Superior temporal gyrus (tissue), 1 donor: ENCODE measurements at regions not wholly inside any gene's neighbourhood (a gene's known extent, or its start where the extent isn't known, plus 50 kb on each side); places are given as distances from the start of the nearest gene placed in this dataset.

Source experiments
- DNase-seq: peaks from one replicate; pipeline ENCODE4 v3.0.0-alpha.2; 2016; ENCODE audit errors: extremely low spot score

DNA sequence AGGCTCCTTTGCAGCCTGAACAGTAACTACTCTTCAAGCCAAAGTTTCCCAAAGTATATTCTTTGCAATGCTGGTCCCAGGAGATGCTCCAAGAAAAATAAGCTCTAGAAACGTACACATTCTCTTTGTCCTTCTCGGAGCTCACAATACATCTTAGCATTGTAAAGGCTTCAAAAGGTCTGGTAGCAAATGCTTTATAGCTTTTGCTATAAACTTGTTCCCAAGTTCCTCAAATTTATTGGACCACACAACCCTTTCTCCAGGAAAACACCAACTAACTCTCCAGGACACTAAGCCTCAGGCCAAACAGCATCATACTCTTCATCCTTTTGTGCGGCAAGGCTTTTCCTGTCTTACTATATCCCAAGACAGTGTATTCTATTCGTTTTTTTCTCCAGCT lies 455.6 kb upstream of the PROK2 start:
- DNase-seq = no peak

DNA sequence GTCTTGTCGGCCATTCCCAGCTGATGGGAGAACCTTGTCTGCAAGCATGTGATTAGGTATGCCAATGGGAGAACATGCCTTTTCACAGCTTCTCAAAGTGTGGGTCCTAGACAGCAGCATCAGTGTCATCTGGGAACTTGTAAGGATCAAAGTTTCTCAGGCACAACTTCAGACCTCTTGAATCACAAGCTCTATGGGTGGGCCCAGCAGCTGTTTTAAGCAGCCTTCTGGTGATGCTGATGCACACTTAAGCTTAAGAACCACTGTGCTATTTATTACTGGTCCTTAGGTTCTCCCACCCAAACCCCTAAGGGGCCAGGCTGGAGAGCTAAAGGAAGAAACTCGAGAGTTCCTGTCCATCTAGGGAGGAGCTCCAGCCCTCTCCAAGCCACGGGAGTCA lies 453.9 kb upstream of the PROK2 start:
- no peak for DNase-seq

DNA sequence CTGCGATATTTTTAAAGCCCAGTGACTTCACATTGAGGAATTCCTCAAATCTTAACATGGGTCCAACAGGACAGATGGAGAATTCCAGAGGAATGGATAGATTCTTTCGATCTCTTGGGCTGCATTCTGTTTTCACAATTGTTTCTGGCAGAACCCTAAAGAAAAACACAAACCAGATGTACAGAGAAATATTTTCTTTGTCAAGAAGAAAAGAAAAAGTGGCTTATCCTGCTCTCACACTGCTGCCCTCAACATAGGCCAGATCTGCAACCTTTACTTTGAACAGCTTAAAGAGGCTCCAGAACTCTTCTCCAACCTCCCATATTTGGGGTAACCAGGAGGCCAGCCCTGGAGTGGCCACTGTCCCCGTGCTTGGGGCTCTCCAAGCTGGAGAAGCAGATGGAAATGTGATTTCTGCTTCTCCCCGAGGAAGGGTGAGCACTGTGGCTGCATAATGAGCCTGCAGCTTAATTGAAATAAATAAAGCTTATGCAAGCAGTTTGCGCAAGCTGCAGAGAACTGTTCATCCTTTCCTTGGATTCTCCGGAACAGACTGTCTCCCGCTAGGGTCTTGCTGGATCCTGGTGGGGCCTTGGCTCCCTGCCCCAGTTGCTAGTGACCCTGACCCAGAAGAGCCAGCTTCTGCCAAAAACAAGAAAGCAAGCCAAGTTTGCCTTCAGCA lies 453.2 kb upstream of the PROK2 start:
- peak; percentile 17 for DNase-seq

DNA sequence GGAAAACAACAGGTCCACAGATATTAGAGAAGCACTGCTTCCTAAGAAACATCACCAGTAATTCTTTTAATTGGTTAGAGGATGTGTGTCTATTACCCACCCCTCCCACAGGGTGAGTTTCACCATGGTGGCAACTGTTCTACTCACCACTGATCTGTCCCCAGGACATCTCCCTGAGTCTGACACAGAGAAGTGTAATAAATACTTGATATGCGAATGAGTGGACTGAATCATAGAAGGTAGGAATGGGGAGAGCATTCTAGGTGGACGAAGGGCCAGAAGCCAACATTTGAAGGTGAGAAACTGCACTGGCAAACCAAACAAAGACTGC lies 452.7 kb upstream of the PROK2 start:
- no peak for DNase-seq

DNA sequence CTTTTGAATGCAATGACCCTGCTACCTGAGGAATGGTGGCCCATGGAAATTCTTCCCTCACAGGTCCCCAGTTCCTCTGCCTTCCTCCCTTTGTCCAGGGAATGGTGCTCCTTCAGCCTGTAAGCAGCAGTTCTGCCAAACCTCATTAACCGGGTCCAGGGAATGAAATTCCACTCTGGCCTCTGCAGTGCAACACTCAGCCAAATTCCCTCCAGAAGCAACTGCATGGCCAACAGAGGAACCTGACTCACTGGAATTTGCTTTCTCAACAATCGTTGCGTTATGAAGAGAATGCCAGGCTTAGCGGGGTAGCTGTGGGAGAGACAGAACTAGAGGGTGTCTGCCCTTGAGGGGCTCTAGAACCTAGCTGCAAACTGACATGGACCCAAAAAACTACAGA lies 449.4 kb upstream of the PROK2 start:
- no peak for DNase-seq

DNA sequence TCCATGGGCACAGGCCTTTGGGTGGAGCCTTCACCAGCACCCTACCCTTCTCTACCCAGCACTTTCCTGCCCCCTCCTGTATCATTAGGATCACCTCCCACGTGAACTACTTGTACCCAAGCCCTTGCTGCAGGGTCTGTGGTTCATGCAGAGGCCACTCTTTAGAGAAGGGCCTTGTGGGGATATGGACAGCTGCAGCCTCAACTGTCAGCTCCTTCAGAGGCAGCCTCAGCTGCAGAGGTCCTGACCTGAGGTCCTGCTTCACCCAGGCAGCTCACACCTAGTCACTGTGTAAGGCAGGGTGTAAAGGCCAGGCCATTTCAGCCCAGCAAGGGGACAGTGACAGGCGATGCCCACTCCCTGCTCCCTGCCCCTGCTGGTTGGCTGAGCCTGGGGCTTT lies 448.6 kb upstream of the PROK2 start:
- DNase-seq = no peak

DNA sequence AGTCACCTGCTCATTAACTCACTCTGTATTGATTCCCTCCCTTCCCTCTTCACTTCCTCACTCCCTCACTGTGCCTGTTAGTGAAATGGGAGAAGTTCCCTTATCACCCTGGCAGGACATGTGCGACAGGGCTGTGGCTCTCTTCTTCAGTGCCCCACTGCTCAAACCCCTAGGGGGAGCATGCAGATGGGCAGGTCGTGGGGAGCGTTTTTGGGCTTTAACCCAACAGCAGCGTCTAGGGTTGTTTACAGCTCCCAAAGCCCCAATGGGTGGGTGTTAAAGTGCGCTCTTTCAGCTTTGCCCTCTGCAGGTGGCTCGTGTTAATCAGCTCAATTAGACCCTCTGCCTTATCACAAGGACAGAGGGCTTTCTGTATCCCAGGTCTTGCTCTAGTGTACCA lies 447.8 kb upstream of the PROK2 start:
- DNase-seq = no peak

DNA sequence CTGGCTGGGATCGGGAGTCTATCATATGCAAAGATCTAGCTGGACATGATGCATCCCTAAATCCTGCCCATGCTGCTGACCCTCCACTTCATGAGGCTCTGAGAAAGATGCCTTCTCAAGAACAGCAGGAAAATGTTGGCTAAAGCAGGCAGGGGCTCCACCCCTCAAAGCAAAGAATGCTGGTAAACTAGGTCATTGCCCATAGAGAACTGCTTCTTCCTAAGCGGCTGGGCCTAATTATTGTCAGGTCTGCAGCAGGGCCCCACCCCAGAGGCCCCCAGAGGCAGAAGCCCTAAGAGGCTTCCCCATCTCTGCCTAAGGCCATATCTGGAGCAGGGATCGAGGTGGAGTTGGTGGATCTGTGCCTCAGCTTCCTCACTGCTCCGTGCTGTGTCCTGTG lies 447.4 kb upstream of the PROK2 start:
- DNase-seq = no peak

DNA sequence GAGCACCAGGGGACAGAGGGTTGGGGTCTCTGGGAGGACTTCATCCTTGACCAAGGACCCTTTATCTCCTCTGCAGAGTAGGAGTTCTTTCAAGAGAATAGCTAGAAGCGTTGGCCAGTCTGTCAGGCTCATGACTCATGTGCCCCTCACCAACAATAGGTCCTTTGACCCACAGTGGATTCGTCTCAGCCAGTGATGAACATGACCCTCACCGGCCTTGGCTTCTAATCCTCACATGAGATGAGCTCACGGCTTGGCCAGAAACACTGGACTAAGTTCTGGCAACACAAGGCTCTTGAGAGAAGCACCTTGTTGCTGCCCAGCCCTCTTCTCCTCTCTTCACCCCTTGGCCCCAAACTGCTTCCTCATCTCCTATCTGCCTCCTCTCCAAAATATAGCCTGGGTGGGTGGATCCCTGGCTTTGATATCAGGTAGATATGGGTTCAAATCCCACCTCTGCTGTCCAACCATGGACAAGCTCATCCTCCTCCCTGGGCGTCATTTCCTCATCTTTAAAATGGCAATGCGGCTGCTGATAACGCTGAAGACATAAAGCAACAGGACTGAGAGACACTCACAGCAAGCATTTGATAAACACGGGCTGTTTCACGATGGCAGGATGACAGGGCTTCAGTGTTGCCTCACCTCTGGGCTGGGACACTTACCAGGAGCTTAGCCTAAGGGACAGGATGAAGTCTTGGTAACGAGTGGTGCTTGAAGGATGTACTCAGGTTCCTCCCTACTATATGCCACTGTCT lies 446.7 kb upstream of the PROK2 start:
- DNase-seq = peak; percentile 96

DNA sequence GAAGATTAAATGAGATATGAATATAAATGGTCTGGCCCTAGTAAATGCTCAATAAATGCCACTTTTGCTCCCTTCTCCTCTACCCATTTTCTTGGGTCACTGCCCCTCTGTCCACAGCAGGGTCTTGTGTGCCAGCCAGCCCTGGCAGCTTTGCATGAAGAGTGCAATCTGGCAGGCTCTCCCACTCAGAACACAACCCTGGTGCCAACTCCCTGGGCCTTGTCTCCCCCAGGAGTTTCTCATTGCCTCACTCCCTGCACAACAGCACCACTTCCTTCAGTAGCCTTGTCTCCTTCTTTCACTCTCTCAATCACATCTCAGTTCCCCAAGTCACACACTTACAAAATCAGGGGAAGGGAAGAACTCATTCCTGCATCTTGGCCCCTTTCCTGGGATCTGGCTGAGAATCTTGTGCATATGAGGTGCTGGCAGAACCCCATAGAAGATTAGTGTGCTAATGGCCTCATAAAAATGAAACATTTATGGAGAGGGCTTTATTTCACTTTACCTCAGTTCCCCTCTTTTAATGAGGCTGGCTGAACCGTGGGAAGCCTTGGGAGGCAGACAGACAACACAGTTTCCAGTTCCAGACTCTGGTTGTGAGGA lies 445.9 kb upstream of the PROK2 start:
- no peak for DNase-seq

DNA sequence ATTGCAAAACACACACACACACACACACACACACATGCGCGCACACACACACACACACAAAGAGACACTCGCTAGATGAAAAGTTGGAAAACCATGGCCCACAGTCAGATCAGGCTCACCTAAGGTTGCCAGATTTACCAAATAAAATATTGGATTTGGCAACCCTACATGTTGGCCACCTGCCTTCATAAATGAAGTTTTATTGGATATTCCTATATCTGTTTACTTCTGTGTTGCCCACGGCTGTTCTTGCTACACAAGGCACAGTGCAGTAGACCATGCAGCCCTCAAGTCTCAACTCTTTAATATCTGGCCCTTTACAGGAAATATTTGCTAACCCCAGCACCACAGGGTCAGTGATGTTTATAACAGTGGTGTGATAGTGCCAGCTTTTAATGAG lies 445.0 kb upstream of the PROK2 start:
- no peak for DNase-seq

DNA sequence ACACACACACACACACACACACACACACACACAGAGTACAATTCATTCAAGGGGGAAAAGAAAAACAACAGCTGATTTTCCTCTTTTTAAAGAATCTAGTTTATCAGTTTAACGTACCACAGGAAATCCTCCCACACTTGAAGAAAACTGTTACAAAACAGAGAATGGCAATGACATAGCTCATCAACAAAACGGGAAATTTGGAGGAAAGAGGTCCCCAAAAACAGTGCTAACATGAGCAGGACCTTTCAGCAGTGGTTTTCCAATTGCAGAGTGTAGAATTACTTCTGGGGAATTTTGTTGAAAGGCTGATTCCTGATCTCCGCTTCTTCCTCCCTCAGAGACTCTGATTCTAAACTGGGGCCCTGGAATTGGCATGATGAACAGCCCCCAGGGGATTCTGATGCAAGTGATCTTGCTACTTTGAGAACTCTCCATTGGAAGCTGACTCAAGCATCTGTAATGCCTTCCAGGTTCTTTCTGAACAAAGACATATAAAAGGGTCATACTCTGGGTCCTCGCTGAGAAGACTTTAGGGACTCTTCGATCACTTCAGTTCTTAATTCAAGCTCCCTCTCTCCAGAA lies 442.6 kb upstream of the PROK2 start:
- no peak for DNase-seq

DNA sequence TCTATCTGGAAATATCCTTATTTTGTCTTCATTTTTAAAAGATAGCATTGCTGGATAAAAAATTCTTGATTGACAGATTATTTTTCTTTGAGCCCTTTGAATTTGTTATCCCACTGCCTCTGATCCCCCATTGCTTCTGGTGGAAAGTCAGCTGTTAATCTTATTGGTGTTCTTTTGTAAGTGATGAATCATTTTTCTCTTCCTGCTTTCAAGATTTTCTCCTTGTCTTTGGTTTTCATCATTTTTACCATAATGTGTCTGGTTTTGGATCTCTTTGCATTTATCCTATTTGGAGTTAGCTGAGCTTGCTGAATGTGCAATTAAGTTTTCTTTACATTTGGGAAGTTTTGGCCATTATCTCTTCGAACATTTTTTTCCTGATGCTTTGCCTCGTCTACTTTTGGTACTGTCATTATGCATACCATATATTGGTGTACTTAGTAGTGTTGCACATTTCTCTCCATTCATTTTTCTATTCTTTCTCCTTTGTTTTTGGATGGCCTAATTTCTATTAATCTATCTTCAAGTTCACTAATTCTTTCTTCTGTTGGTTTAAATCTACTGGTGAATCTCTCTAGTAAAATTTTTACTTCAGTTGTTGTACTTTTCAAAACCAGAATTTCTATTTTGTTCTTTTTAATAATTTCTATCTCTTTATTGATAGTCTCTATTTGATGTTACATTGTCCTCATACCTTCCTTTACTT lies 440.0 kb upstream of the PROK2 start:
- no peak for DNase-seq

DNA sequence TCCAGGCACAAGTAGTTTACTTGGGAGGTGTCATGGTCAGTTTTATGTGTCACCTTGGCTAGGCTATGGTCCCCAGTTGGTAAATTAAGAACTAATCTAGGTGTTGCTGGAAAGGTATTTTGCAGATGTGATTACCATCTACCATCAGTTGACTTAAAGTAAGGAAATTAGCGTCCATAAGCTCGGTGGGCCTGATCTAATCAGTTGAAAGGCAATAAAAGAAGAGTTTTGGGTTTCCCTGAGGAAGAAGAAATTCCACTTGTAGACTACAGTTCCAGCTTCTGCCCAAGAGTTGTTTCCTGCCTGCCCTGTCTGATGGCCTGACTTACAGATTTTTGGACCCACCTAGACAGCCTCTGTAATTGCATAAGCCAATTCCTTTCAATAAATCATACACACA lies 438.7 kb upstream of the PROK2 start:
- no peak for DNase-seq

DNA sequence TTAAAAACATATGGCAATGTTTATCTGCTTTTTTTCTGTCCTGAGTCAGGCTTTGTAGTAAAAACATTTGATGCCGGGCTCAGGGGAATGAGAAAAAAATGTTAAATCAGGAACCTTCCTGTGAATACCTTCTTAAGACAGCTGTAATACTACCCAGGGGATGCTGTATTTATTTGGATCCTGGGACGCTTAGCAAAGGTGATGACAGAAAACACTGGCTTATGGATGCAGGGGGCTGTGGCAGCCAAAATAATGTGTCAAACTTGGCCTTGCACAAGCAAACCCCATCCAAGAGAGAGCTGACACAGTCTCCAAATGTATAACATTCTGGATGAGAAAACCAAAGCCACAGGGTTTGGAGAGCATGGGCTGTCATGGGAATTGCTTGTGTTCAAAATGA lies 438.2 kb upstream of the PROK2 start:
- DNase-seq = no peak

DNA sequence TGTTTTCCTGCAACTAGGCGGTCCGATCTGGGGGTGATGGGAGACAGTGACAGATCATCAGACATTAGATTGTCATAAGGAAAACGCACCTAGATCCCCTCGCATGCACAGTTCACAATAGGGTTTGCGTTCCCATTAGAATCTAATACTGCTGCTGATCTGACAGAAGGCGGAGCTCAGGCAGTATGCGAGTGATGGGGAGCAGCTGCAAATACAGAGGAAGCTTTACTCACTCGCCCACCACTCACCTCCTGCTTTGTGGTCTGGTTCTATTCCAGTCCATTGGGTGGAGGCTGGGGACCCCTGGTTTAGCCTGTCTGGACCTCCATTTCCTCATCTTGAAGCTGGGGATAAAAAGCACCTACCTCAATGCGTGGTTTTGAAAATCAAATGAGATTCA lies 437.5 kb upstream of the PROK2 start:
- no peak for DNase-seq

DNA sequence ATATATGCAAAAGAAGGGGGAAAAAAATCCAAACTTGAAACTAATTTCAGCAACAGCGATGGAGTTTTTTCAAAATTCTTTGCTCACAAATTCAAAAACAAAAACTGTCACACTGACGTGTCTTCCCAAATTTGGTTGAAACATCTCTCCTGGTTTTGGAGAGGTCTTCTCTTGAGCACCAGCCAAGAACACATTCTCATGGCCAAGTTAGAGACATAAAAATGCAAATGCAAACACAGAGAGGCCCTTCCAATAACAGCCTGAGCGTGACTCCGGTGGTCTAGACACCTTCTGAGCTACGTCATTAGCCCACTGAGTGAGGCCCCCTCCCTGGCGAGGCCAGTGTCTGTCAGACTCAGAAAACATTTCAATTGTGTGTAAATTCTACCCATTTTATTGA lies 436.0 kb upstream of the PROK2 start:
- no peak for DNase-seq

DNA sequence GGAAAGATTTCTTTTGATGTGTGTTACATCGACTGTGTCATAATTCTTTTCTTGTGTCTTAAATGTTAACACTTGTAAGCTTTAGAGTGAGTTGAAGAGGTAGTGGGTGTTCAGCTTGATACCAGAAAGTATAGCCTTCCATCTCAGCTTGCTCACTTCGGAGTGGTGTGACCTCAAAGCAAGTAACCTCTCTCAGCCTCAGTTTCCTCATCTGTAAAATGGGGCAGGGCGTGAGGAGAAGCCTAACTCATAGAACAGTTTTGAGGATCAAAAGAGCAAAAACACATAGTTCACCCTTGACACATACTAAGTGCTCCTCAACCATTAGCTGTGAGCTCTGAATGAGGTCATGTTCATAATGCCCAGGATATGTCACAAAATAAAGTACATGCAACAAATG lies 434.8 kb upstream of the PROK2 start:
- no peak for DNase-seq

DNA sequence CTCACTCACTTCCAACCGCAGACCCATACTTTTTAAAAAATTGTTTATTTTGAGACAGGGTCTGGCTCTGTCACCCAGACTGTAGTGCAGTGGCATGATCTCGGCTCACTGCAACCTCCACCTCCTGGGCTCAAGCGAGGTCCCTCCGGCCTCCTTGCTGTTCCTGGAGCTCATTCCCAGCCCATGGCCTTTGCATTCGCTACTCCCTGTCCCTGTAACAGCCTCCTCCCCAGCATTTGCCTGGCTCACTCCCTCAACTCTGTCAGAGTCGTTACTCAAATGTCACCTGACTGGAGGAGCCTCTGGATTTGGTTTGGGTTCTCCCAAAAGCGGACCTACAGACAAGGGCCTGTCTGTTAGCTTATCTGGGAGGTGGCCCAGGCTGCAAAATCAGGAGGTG lies 432.6 kb upstream of the PROK2 start:
- no peak for DNase-seq

DNA sequence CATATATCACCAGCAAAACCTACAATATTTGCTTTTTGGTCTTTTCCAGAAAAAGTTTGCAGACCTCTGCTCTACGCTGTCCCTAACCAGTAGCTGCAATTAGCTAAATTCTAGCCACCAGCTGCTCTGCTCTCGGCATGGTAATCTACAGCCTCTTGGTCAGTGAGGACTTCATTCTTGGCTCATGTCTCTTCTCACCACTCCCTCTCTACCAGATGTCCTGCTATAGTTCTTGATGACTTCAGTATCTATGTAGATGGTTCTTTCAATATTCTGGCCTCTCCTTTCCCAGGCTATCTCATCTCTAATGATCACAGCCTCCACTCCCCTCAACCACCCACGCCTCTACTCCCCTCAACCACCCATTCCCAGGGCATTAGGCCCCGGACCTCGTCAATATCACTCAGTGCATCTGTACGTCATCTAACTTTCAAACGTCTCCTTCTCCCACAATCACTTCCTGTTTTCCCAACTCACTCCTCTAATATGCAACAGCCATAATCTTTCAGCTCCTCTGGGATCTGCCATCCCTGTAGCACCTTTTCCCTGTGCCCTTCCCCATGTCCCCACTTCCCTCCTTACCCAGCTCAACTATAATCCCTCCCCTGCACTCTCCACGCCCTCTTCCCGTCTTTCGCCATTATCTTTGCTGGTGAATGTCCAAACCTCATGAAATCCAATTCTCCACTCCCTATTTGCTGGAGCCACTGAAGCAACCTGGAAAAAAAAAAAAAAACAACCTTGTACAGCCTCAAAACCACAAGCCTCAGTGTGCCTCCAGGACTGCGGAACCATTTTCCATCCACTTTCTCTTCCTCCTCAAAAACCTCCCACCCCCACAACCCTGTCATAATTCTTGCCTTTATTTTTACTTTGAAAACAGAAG lies 429.4 kb upstream of the PROK2 start:
- no peak for DNase-seq

DNA sequence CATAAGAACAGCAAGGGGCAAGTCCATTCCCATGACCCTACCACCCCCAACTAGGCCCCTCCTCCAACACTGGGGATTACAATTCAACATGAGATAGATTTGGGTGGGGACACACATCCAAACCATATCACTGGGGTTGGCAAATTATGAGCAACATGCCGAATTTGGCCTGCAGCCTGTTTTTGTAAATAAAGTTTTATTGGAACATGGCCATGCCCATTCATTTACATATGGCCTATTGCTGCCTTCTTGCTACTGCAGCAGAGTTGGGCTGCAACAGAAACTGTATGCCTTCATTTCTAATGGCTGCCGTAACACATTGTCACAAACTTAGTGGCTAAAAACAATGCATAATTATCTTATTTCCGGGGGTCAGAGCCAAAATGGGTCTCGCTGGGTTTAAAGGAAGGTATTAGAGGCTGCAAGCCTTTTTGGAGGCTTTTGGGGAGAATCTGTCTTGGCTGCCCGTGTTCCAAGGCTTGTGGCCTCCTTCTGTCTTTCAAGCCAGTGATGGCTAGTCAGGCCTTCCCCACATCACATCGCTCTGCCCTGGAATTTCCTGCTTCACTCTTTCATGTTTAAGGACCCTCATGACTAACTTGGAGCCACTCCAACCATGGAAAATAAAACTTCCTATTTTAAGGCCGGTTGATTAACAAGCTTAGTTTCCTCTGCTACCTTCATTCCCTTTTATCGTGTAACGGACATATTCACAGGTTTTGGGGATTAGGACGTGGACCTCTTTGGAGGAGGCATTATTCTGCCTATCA lies 428.5 kb upstream of the PROK2 start:
- no peak for DNase-seq
